H1 (cell line): ENCODE measurements at regions not wholly inside any gene's neighbourhood (a gene's known extent, or its start where the extent isn't known, plus 50 kb on each side); places are given as distances from the start of the nearest gene placed in this dataset.

Experiments used
- EP300 ChIP-seq, 2 experiments: IDR thresholded peaks; 1 replicate in 1 of 2; 2 replicates in 1 of 2; pipeline ENCODE4 v1.6.1; 2011 to 2012; ENCODE audit warnings: low read depth in 2 of 2, low read length in 2 of 2, mild to moderate bottlenecking in 2 of 2, borderline replicate concordance in 1 of 2, inconsistent platforms in 1 of 2, moderate library complexity in 1 of 2
- EZH2 ChIP-seq: fragments of 200-600 bp; sonication (generic); IDR thresholded peaks from 2 replicates; pipeline ENCODE4 v1.7.1; 2012; ENCODE audit warnings: low read depth, mild to moderate bottlenecking, moderate library complexity, low read length, inconsistent platforms; ENCODE audit not compliant: severe bottlenecking

DNA sequence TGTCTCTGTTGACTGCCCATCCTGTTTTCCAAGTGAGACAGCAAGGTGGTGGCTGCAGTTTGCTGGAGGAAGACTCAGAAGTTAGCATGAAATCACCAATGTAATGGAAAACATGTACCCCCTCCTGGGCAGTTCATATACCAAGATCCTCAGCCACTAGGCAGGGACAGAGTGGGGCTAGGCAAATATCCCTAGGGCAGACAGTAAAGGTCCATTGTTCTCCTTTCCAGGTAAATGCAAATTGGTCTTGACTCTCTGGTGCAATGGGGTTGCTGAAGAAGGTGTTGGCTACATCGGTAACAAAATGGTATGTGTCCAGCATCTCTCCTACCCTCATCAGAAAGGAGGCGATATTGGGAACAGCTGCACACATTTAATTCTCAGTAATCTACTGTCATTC lies 233.6 kb upstream of the SOX4 start (continued):
- no peak for TF ChIP-seq EP300 (IDR thresholded peaks at IDR 0.05; ENCODE audit: borderline replicate concordance in 1 of 2, low read depth in 2 of 2, low read length in 2 of 2)
- TF ChIP-seq EZH2: no peak
